HepG2 (cell line): ENCODE measurements at regions not wholly inside any gene's neighbourhood (a gene's known extent, or its start where the extent isn't known, plus 50 kb on each side); places are given as distances from the start of the nearest gene placed in this dataset.

ENCODE experiments used
- ATAC-seq: fragments of 200-7000 bp; cut with Tn5 transposase; 3 replicates; pipeline ENCODE4 v1.9.1; 2020; ENCODE audit warnings: mild to moderate bottlenecking, moderate library complexity
- BruUV-seq: library from RNA; stranded (reverse); fragments of 400-500 nt; replicated peaks from 2 replicates; lab custom pipeline; 2021; lab: Mats Ljungman, UMichigan
- CTCF ChIA-PET: fragments of 300-600 bp; formaldehyde crosslinking; extraction: SDS; loops from one replicate; lab custom pipeline; 2021; ENCODE audit warnings: low total read pairs, inconsistent platforms, low intra/inter-chr PET ratio; lab: Yijun Ruan, JAX
- POLR2A ChIA-PET: fragments of 350-600 bp; sonication (Branson Sonifier 250); formaldehyde crosslinking; loops from one replicate; lab custom pipeline; 2020; ENCODE audit warnings: antibody characterized with exemption, inconsistent platforms; lab: Yijun Ruan, JAX
- DNase-seq: peaks from one replicate; pipeline ENCODE4 v3.0.0-alpha.2; 2015; ENCODE audit warnings: low spot score
- FAIRE-seq: peaks from 3 replicates; lab custom pipeline; 2011; peaks lifted over from hg19 to GRCh38; lab: Jason Lieb, UNC
- H2AFZ ChIP-seq: one replicate; pipeline ENCODE4 v1.6.1; 2011; ENCODE audit warnings: low read length, inconsistent platforms
- H3K27ac ChIP-seq: fragments of 300-600 bp; 3 replicates; pipeline ENCODE4 v1.8.0; 2011; ENCODE audit warnings: mixed run types, mild to moderate bottlenecking, mixed read lengths, low read length, inconsistent platforms; ENCODE audit not compliant: insufficient read depth; ENCODE audit errors: extremely low read length
- H3K27me3 ChIP-seq, 2 experiments: fragments of 200-600 bp in 1 of 2; 2 replicates in 1 of 2; 3 replicates in 1 of 2; pipeline versions ENCODE4 v1.6.0 to v1.8.0; 2011; ENCODE audit warnings: low read length in 2 of 2, mild to moderate bottlenecking in 2 of 2, moderate library complexity in 2 of 2, inconsistent platforms in 1 of 2; ENCODE audit not compliant: insufficient read depth in 2 of 2, control insufficient read depth in 1 of 2
- H3K36me3 ChIP-seq, 2 experiments: fragments of 200-600 bp in 1 of 2; replicated peaks in 1 of 2; 2 replicates in 1 of 2; 3 replicates in 1 of 2; pipeline versions ENCODE4 v1.5.1 to v1.8.0; 2011; ENCODE audit warnings: low read length in 2 of 2, inconsistent platforms in 1 of 2; ENCODE audit not compliant: insufficient read depth in 2 of 2, control insufficient read depth in 1 of 2
- H3K4me1 ChIP-seq: 2 replicates; pipeline ENCODE4 v1.5.1; 2012; ENCODE audit warnings: low read length, inconsistent platforms; ENCODE audit not compliant: insufficient read depth
- H3K4me2 ChIP-seq: 2 replicates; pipeline ENCODE4 v1.6.0; 2011; ENCODE audit warnings: low read depth, low read length, inconsistent platforms
- H3K4me3 ChIP-seq, 3 experiments: fragments of 200-600 bp in 1 of 3; sonication (generic), shearing (Covaris generic) in 1 of 3; replicated peaks in 1 of 3; 2 replicates each; pipeline ENCODE4 v1.5.1; 2011 to 2016; ENCODE audit warnings: low read length in 3 of 3, inconsistent platforms in 2 of 3, low read depth in 2 of 3, mild to moderate bottlenecking in 2 of 3, control low read depth in 1 of 3, mixed read lengths in 1 of 3; ENCODE audit not compliant: insufficient read depth in 1 of 3
- H3K79me2 ChIP-seq: one replicate; pipeline ENCODE4 v1.6.1; 2011; ENCODE audit warnings: low read length, inconsistent platforms; ENCODE audit not compliant: insufficient read depth
- H3K9ac ChIP-seq: 2 replicates; pipeline ENCODE4 v1.6.0; 2011; ENCODE audit warnings: mild to moderate bottlenecking, low read depth, low read length, inconsistent platforms; ENCODE audit not compliant: insufficient read depth
- H3K9me3 ChIP-seq: 2 replicates; pipeline ENCODE4 v1.5.1; 2012; ENCODE audit warnings: mild to moderate bottlenecking, low read length
- H4K20me1 ChIP-seq: 2 replicates; pipeline ENCODE4 v1.6.0; 2011; ENCODE audit warnings: inconsistent platforms, mild to moderate bottlenecking, low read length, moderate library complexity; ENCODE audit not compliant: insufficient read depth
- ASH2L ChIP-seq: fragments of 300-600, 200-600 bp; sonication (generic); IDR thresholded peaks from 2 replicates; pipeline ENCODE4 v1.7.0; 2017; ENCODE audit warnings: low read depth, mild to moderate bottlenecking, moderate library complexity, mixed read lengths, low read length; ENCODE audit not compliant: insufficient read length
- JUNB ChIP-seq: sonication (generic); formaldehyde crosslinking; IDR thresholded peaks from 2 replicates; pipeline ENCODE4 v1.8.0; 2022; ENCODE audit warnings: missing genetic modification reagents, mild to moderate bottlenecking, borderline replicate concordance
- KLF16 ChIP-seq, 2 experiments: sonication (generic) in 1 of 2; formaldehyde crosslinking in 1 of 2; IDR thresholded peaks; 2 replicates each; pipeline versions ENCODE4 v1.6.1 to v1.8.0; 2016 to 2023; ENCODE audit warnings: missing genetic modification reagents in 2 of 2, missing compliant biosample characterization in 1 of 2
- PTBP1 ChIP-seq: fragments of 200-400 bp; formaldehyde crosslinking; IDR thresholded peaks from 2 replicates; pipeline ENCODE4 v1.6.1; 2018; ENCODE audit warnings: low read length, low read depth; ENCODE audit not compliant: poor library complexity, severe bottlenecking
- RERE ChIP-seq: IDR thresholded peaks from 2 replicates; pipeline ENCODE4 v1.6.1; 2016; ENCODE audit warnings: low read depth, missing genetic modification reagents, missing compliant biosample characterization
- STAT6 ChIP-seq: sonication (generic); formaldehyde crosslinking; IDR thresholded peaks from 2 replicates; pipeline ENCODE4 v1.4.0; 2020; ENCODE audit warnings: missing genetic modification reagents, mild to moderate bottlenecking, borderline replicate concordance
- TCF12 ChIP-seq, 2 experiments: fragments of 450-650 bp in 1 of 2; sonication (generic) in 1 of 2; formaldehyde crosslinking in 1 of 2; IDR thresholded peaks; 2 replicates each; pipeline versions ENCODE4 v1.6.1 to v1.8.0; 2017 to 2022; ENCODE audit warnings: antibody characterized with exemption in 1 of 2, mild to moderate bottlenecking in 1 of 2, missing genetic modification reagents in 1 of 2, moderate library complexity in 1 of 2
- UBTF ChIP-seq: sonication (generic); formaldehyde crosslinking; IDR thresholded peaks from 2 replicates; pipeline ENCODE4 v1.4.0; 2020; ENCODE audit warnings: mild to moderate bottlenecking, missing genetic modification reagents
- ZNF451 ChIP-seq: sonication (generic); formaldehyde crosslinking; IDR thresholded peaks from 2 replicates; pipeline ENCODE4 v1.5.0; 2020; ENCODE audit warnings: mild to moderate bottlenecking, missing genetic modification reagents
- ZUFSP ChIP-seq: sonication (generic); formaldehyde crosslinking; IDR thresholded peaks from 2 replicates; pipeline ENCODE4 v1.9.0; 2021; ENCODE audit warnings: missing genetic modification reagents, mild to moderate bottlenecking, borderline replicate concordance
- in situ Hi-C: cut with HindIII; loops from 2 replicates; pipeline ENCODE4 v1.10.0; 2017; ENCODE audit warnings: low pct_unique_long_range_greater_than_20kb; ENCODE audit not compliant: extremely low pct_ligation_motif_present
- intact Hi-C: fragments of 100-400 bp; cut with micrococcal nuclease; formaldehyde crosslinking; loops from one replicate; pipeline ENCODE4 v1.10.0; 2022; ENCODE audit not compliant: unreplicated experiment

GRCh38 chr9:85216601-85217000 lies 525.2 kb downstream of the AGTPBP1 start (continued):
- TF ChIP-seq RERE (CRISPR knock-in tag) (no peak), ASH2L (no peak), UBTF (CRISPR knock-in tag) (no peak)

- H4K20me1 ChIP-seq = no peaks in the 10 kb centered on the region
- H3K9ac ChIP-seq = no peak overlapping the region
- intact Hi-C loops = no loop called here
- no peaks in the 10 kb centered on the region for H3K79me2 ChIP-seq
- H3K9me3 ChIP-seq = no peaks in the 10 kb centered on the region
- H3K36me3 ChIP-seq = no peaks in the 10 kb centered on the region
- in situ Hi-C loops = no loop called here
- H3K4me1 ChIP-seq = no peaks in the 10 kb centered on the region
- ATAC-seq (no peak), DNase-seq (no peak), FAIRE-seq (no peak)
- CTCF ChIA-PET = no interaction called here
- BruUV-seq = no TSS peak
- no peak overlapping the region for H3K4me3 ChIP-seq
- no peaks in the 10 kb centered on the region for H3K27me3 ChIP-seq
- no peak overlapping the region for H3K27ac ChIP-seq
- no peak overlapping the region for H2AFZ ChIP-seq
- H3K4me2 ChIP-seq = no peak overlapping the region
- POLR2A ChIA-PET = no interaction called here
- TF ChIP-seq STAT6 = no peak
- TF ChIP-seq PTBP1 = no peak
- no peak for TF ChIP-seq ZUFSP (CRISPR knock-in tag)
- no peak for TF ChIP-seq JUNB
- TF ChIP-seq KLF16 (CRISPR knock-in tag; IDR thresholded peaks at IDR 0.05) = no peak
- no peak for TF ChIP-seq ZNF451 (CRISPR knock-in tag)
- TF ChIP-seq TCF12 (IDR thresholded peaks at IDR 0.05) = no peak
- no peak for TF ChIP-seq TCF12 (CRISPR knock-in tag; IDR thresholded peaks at IDR 0.05)
Observed at GRCh38 chr9:85215961-85216360, 525.8 kb downstream of the AGTPBP1 start.
